CD4-positive, alpha-beta T cell treated with Interleukin-4 for 4 hours (primary cell): ENCODE measurements at regions not wholly inside any gene's neighbourhood (a gene's known extent, or its start where the extent isn't known, plus 50 kb on each side); places are given as distances from the start of the nearest gene placed in this dataset.
A peak's percentile ranks its signal among the peaks of the same experiment; 100 is the strongest.
"Not testable (repeated sequence)": the region's sequence is repeated elsewhere in the genome, so short reads cannot be mapped to it uniquely, and the experiment has no call there.

Experiments used
- DNase-seq: peaks from one replicate; pipeline ENCODE4 v3.0.0-alpha.2; 2020

- DNase-seq, result no peak
Observed at GRCh38 chr3:14252321-14253021, 73.9 kb downstream of the LSM3 start.

DNA sequence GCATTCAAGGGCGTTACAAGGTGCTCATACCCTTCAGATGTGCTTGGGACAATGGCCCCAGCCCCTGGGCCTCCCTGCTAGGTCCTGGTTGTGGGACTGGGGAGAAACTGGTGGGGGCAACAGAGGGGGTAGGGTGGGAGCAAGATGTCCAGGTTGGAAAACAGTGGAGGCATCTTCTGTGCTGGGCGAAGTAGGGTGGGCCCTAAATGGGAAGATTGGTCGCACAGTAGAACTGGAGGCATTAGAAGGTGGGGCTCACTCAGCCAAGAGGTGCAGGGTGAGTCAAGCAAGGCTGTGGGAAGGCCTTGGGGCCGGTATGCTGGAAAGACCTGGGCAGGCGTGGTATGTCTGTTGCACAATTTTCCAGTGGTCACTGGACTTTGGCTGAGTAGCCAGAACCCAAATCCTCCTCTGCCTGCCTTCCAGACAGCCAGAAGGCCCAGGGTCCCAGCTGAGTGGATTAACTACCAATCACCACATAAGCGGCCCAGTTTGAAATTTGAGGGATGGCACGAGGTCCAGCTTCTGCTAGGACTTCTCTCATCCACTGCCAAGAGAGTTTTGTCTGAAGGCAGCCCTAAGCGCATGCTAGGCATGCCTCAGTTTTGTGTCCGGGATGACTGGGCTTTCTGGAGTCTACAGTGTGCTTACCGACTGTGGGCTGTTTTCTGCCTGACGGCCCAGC lies 74.5 kb downstream of the LSM3 start:
- no peak for DNase-seq

DNA sequence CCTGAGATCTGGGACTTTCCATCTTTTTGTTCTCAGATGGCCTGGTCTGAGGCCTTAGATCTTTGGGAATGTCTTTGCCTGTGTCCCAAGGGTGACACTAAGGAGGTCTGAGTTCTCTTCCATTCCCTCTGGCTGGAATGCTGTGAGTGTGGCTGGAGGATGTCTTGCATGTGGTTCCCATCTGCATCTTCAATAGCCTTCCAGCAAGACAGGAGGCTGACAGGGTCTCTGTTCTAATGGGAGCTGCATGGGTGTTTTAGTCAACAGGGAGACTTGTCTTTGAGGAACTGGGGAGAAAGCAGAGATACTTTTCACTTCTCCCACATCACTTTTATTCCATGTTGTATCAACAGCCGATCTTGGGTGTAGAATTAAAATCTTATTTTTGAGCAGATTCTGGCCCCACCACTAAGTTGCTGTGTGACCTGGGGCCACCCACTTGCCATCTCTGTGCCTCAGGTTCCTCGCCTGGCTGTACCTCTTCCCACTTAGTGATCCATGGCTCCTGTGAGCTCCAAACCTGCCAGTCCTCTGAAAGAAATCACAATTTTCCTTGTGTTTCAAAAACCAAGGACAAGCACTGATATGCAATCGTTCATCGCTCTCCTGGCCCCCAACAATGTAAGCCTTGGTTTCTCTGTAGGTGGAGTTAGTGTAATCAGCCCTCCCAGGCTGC lies 75.2 kb downstream of the LSM3 start:
- no peak for DNase-seq

DNA sequence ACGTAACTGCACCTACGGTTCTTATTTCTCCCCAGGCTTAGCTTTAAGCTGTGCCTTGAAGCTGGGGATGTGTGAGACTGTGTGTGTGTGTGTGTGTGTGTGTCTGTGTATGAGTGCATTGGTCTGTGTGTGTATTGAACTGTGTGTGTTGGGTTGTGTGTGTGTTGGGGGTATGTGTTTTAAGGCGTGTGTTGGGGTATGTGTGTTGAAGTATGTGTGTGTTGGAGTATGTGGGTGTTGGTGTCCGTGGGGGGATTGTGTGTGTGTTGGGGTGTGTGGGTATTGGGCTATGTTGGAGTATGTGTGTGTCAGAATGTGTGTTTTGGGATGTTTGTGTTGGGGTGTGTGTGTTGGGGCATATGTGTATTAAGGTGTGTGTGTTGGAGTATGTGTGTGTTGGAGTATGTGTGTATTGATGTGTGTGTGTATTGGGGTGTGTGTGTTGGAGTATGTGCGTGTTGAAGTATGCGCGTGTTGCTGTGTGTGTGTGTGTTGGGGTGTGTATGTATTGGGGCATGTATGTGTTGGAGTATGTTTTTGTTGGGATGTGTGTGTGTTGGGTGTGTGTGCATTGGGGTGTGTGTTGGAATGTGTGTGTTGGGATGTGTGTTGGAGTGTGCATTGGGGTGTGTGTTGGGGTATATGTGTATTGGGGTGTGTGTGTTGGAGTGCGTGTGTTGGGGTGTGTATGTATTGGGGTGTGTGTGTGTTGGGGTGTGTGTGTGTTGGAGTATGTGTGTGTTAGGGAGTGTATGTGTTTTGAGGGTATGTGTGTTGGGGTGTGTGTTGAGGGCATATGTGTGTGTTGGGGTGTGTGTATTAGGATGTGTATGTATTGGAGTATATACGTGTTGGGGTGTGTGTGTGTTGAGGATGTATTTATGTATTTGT lies 76.4 kb downstream of the LSM3 start:
- no peak for DNase-seq

- DNase-seq, result no peak
Observed at GRCh38 chr3:14256046-14256445, 77.4 kb downstream of the LSM3 start.

- DNase-seq, result no peak
Observed at GRCh38 chr3:14256561-14257342, 78.1 kb downstream of the LSM3 start.

DNA sequence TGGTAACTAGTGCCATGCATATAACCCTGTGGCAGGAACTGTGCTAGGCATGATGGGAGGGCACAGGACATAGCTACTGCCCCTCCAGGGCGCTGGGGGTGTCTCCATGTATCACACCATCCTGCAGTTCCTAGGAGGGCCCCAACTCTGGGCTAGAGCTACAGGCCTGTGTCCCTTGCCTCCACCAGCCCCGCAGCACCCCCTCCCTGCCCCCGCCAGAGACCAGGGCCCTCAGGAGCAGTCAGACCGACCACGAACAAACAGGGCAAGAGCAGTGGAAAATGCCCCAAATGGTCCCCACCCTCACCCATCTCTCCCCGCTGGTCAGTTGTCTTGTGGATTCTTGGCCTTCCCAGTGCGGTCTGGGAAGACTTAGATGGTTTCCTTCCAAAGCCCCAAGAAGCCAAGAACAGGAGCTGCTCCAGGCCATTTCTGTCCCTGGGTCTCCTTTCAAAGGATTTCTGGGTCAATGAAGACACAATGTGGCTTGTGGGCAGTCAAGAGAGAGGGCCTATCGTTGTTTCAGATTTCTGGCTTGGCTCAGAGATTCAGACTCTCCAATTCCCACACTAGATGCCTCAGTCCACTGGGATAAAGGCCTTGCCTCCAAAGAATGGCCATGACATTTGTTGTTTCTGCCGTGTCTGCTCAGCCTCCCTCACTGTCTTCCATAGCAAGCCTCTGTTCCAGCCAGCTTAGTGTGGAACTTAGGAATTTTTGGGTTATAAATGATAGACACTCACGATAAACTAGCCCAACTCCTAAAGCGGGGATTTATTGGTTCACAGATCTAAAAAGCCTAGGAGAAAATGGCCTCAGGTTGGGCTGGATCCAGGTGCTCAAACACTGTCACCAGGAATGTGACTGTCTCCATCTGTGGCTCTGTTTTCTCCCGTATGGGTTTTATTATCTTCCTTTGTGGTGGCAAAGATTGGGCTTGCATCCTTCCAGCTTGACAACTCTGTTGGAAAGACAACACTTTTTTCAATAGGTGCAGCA lies 80.6 kb downstream of the LSM3 start:
- no peak for DNase-seq

DNA sequence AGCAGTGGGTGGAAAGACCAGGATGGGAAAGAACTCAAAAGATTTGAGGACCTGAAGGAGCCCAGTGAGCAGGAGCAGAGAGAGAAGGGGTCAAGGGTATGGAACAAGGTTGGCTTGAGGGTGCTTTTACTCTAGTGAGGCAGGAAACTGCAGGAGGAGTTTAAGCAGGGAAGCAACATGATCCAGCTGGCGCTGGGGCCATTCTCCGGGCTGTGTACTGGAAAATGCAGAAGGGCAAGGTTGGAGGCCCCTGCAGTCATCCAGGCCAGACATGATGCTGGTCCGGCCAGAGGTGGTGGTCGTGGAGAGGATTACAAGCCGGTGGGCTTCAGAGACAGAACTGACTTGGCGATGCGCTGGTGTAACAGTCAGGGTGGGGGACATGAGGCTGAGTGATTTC lies 81.8 kb downstream of the LSM3 start:
- no peak for DNase-seq

DNA sequence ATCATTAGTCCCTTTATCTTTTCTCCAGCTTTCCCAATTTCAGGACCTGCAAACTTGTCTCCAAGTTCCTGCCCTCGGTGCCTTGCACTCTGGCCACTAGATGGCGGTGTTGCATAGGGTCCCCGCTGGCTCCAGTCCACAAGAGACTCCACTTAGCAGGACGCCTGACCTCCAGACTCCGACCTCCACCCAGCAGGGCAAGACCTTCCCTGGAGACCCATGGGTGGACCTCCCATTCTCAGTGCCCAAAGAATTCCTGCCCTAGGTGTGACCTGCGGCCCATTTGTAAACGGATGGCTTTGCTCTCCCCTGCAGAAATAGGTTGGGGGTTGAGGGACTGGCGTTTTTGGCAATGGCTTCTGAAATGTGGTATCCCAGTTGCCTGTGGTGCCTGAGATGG lies 82.6 kb downstream of the LSM3 start:
- DNase-seq, result peak; percentile 67

GRCh38 chr3:14262212-14262611 lies 83.6 kb downstream of the LSM3 start:
- no peak for DNase-seq

GRCh38 chr3:14262867-14263266 lies 84.2 kb downstream of the LSM3 start:
- DNase-seq, result no peak

- no peak for DNase-seq
Observed at GRCh38 chr3:14263317-14264005, 84.8 kb downstream of the LSM3 start.

DNA sequence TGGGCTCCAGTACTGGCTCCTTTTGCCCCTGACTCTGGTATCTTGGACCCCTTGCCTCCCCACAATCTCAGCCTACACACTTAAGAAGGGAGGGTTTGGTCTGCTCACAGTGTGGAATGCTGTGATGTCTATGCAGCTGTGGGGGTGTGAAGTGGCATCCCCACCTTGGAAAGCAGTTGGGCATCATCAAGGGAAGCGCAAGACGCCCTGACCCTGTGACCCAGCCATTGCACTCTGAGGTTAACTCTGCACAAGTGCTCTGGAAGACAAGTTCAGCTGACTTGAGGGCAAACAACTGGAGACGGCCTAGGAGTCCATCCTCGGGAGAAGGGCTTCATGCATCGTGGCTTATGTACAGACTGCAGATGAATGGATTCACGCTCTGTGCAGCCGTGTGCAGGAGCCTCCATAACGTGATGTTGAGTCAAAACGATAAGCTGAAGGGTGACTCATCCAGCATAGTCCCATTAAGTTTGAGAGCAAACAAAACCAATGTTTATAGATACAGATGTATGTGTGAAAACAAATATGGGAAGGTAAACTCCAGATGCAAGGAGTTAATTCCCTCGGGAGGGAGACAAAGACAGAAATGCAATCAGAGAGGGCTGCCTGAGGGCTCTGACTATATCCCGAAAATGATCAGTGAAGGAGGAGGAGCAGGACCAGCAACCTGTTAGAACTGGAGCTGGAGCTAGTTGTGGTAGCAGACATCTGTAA lies 86.8 kb downstream of the LSM3 start:
- DNase-seq, result no peak

DNA sequence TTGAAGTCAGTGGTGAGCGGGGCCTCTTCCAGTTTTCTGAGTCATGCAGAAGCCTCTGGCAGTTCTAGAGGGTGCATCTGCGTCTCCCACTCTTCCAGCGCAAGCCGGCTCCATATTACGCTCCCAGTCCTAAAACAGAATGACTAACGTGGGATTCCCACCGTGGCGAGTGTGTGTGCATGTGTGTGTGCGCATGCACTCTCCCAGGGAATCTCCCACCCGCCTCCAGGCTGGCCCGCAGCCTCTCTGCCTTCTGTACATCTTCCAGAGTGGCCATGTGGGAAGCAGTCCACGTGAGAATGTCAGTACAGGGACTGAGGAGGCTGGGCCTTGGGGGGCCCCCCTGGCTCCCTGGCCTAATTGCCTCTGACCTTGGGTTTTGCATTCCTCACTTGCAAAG lies 87.7 kb downstream of the LSM3 start:
- DNase-seq, result no peak

GRCh38 chr3:14267976-14268375 lies 89.4 kb downstream of the LSM3 start:
- DNase-seq, result no peak

- DNase-seq, result no peak
Observed at GRCh38 chr3:14268897-14269296, 90.3 kb downstream of the LSM3 start.

- not testable (repeated sequence) for DNase-seq
Observed at GRCh38 chr3:14272041-14272958, 93.7 kb downstream of the LSM3 start.

GRCh38 chr3:14272959-14273560 lies 94.4 kb downstream of the LSM3 start:
- not testable (repeated sequence) for DNase-seq
